ENCODE measurements at regions not wholly inside any gene's neighbourhood (a gene's known extent, or its start where the extent isn't known, plus 50 kb on each side); places are given as distances from the start of the nearest gene placed in this dataset.
A peak's percentile ranks its signal among the peaks of the same experiment; 100 is the strongest.

DNA sequence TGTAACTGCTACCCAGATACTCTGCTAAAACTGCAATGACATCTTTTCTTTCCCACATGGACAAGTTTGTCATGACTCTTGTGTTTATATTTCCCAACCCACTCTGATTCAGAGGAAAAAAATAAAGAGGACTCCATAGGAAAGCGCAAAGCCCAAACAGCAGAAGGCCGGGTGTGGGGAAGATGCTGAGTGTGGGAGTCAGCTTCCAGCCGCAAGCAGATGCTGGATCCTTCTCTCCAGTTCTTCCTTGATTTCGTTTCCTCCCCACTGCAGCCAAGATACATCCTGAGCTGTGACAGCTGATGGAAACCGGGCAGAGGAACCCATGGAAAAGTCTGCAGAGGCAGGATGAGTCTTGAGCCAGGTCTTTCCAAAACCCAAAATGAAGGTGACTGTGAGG, 498.2 kb downstream of the PLPP3 start:
- TF ChIP-seq, protein P1, sequence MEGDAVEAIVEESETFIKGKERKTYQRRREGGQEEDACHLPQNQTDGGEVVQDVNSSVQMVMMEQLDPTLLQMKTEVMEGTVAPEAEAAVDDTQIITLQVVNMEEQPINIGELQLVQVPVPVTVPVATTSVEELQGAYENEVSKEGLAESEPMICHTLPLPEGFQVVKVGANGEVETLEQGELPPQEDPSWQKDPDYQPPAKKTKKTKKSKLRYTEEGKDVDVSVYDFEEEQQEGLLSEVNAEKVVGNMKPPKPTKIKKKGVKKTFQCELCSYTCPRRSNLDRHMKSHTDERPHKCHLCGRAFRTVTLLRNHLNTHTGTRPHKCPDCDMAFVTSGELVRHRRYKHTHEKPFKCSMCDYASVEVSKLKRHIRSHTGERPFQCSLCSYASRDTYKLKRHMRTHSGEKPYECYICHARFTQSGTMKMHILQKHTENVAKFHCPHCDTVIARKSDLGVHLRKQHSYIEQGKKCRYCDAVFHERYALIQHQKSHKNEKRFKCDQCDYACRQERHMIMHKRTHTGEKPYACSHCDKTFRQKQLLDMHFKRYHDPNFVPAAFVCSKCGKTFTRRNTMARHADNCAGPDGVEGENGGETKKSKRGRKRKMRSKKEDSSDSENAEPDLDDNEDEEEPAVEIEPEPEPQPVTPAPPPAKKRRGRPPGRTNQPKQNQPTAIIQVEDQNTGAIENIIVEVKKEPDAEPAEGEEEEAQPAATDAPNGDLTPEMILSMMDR (IDR thresholded peaks at IDR 0.05; ENCODE audit: low read depth, low read length, missing control alignments), result no peak
- DNase-seq, result peak; percentile 46
- in situ Hi-C loops (cut with HindIII; ENCODE audit: low pct_ligation_motif_present, low sequenced_read_pairs), result no loop called here
- Histone ChIP-seq H3K36me3 (replicated peaks) (no peaks in the 10 kb centered on the region), H3K27ac (no peak overlapping the region), H3K27me3 (replicated peaks) (no peaks in the 10 kb centered on the region), H3K4me3 (ENCODE audit: low read depth, low read length) (no peak overlapping the region)

DNA sequence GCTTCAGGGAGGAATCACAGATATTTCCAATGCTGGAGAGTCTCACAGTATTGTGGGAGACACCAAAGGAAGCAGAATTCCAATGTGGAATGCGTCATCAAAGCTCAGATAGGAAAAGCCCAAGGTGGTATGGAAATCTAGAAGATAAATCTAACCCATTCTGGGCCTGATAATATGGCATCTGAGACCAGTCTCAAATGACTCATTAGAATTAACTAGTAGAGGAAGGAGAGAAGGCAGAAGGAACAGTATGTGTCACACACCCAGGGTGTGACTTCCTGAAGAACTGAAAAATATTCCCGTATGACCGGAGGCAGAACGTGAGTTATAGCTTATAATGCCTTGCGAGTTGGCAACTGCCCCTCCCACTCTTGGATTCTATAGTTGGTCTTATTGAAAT, 499.2 kb downstream of the PLPP3 start:
- in situ Hi-C loops (cut with HindIII; ENCODE audit: low pct_ligation_motif_present, low sequenced_read_pairs), result no loop called here
- Histone ChIP-seq H3K4me3 (ENCODE audit: low read depth, low read length) (no peak overlapping the region), H3K27ac (no peak overlapping the region), H3K36me3 (replicated peaks) (no peaks in the 10 kb centered on the region), H3K27me3 (replicated peaks) (no peaks in the 10 kb centered on the region)
- TF ChIP-seq, protein P1 (IDR thresholded peaks at IDR 0.05; ENCODE audit: low read depth, low read length, missing control alignments), result no peak
- no peak for DNase-seq

DNA sequence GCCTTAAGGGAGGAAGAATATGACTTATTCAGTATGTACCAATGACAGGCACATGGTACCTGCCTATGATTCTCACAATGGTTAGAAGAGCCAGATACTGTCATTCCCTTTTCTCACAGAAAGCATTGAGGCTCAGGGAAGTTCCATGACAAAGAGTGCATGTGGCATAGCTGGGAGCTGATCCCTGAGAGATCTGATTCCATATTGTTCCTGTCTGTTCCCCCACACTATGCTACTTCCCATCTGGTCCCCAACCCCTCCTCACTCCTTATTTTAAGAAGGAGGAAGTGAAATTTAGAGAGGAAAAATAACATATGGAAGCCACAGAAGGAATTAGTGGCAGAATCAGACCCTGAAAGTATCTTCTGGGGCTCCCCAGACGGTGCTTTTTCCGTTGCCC, 500.0 kb downstream of the PLPP3 start:
- DNase-seq, result no peak
- Histone ChIP-seq H3K4me3 (ENCODE audit: low read depth, low read length) (no peak overlapping the region), H3K36me3 (replicated peaks) (no peaks in the 10 kb centered on the region), H3K27me3 (replicated peaks) (no peaks in the 10 kb centered on the region), H3K27ac (no peak overlapping the region)
- TF ChIP-seq, protein P1 (IDR thresholded peaks at IDR 0.05; ENCODE audit: low read depth, low read length, missing control alignments), result no peak
- in situ Hi-C loops (cut with HindIII; ENCODE audit: low pct_ligation_motif_present, low sequenced_read_pairs), result no loop called here

- Histone ChIP-seq H3K27me3 (replicated peaks) (no peaks in the 10 kb centered on the region), H3K27ac (no peak overlapping the region), H3K4me3 (ENCODE audit: low read depth, low read length) (no peak overlapping the region), H3K36me3 (replicated peaks) (no peaks in the 10 kb centered on the region)
- DNase-seq, result no peak
- TF ChIP-seq, protein P1 (IDR thresholded peaks at IDR 0.05; ENCODE audit: low read depth, low read length, missing control alignments), result no peak
- in situ Hi-C loops (cut with HindIII; ENCODE audit: low pct_ligation_motif_present, low sequenced_read_pairs), result no loop called here
Measured at GRCh38 chr1:56077206-56077605, 502.2 kb downstream of the PLPP3 start.

DNA sequence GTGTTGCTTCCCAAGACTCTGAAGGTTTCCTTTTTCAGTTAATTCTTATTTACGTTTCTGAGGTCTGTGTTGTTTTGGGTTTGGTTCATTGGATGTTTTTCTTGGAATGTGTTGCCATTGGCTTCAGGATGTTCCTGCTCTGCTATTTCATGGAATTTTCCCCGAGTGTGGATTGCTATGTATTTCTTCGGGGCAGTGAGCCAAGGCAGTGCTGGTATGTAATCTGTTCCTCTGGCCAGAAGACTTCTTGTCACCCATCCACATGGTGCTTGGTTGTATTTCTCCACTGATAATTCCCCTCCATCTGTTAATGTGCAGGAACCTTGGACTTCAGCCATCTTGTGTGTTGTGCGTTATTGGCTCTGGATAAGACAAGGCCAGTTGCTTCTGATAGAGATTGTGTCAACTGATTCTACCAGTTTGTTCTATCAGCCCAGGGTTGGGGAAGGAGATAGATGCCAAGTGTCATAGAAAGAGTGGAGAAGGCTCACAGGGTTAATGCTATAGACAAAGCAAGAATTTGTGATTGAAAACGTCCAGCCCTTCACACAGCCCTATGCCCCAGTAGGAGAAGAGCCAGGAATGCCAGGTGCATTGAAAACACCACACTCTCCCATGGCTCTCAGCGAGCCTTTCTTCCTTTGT, 505.2 kb downstream of the PLPP3 start:
- H3K36me3 ChIP-seq (replicated peaks), result no peaks in the 10 kb centered on the region
- TF ChIP-seq, protein P1 (IDR thresholded peaks at IDR 0.05; ENCODE audit: low read depth, low read length, missing control alignments), result no peak
- in situ Hi-C loops (cut with HindIII; ENCODE audit: low pct_ligation_motif_present, low sequenced_read_pairs), result no loop called here
- no peak overlapping the region for H3K27ac ChIP-seq
- peak; percentile 36 for DNase-seq
- no peak overlapping the region for H3K4me3 ChIP-seq (ENCODE audit: low read depth, low read length)
- H3K27me3 ChIP-seq (replicated peaks), result no peaks in the 10 kb centered on the region

GRCh38 chr1:56073614-56074006, 505.8 kb downstream of the PLPP3 start:
- TF ChIP-seq, protein P1 (IDR thresholded peaks at IDR 0.05; ENCODE audit: low read depth, low read length, missing control alignments), result no peak
- in situ Hi-C loops (cut with HindIII; ENCODE audit: low pct_ligation_motif_present, low sequenced_read_pairs), result no loop called here
- H3K27me3 ChIP-seq (replicated peaks), result no peaks in the 10 kb centered on the region
- H3K36me3 ChIP-seq (replicated peaks), result no peaks in the 10 kb centered on the region
- no peak for DNase-seq
- H3K27ac ChIP-seq, result no peak overlapping the region
- no peak overlapping the region for H3K4me3 ChIP-seq (ENCODE audit: low read depth, low read length)
